Stimulated activated CD4-positive, alpha-beta T cell treated with anti-CD3 and anti-CD28 coated beads, Interleukin-12 subunit alpha, Interleukin-12 subunit beta, amount 100 ng/mL, for 4 hours (primary cell): ENCODE measurements at regions not wholly inside any gene's neighbourhood (a gene's known extent, or its start where the extent isn't known, plus 50 kb on each side); places are given as distances from the start of the nearest gene placed in this dataset.

ENCODE experiments used
- DNase-seq: peaks from one replicate; pipeline ENCODE4 v3.0.0-alpha.2; 2020

GRCh38 chr5:133905424-133905823 is 63.0 kb downstream of the C5orf15 start:
- DNase-seq: no peak

GRCh38 chr5:133904641-133905040 is 63.8 kb downstream of the C5orf15 start:
- no peak for DNase-seq

- no peak for DNase-seq
Measured at GRCh38 chr5:133902511-133903118, 65.8 kb downstream of the C5orf15 start.

GRCh38 chr5:133900534-133901270 is 67.7 kb downstream of the C5orf15 start:
- DNase-seq: no peak

GRCh38 chr5:133899506-133899905 is 68.9 kb downstream of the C5orf15 start:
- no peak for DNase-seq

GRCh38 chr5:133898440-133898839 is 70.0 kb downstream of the C5orf15 start:
- no peak for DNase-seq

- DNase-seq: no peak
Measured at GRCh38 chr5:133897431-133897830, 71.0 kb downstream of the C5orf15 start.

GRCh38 chr5:133896873-133897272 is 71.6 kb downstream of the C5orf15 start:
- no peak for DNase-seq

GRCh38 chr5:133895979-133896845 is 72.2 kb downstream of the C5orf15 start:
- DNase-seq: no peak

GRCh38 chr5:133894143-133894542 is 74.3 kb downstream of the C5orf15 start:
- no peak for DNase-seq

- DNase-seq: no peak
Measured at GRCh38 chr5:133892774-133893173, 75.7 kb downstream of the C5orf15 start.

- DNase-seq: no peak
Measured at GRCh38 chr5:133892306-133892705, 76.1 kb downstream of the C5orf15 start.

- DNase-seq: no peak
Measured at GRCh38 chr5:133891390-133891789, 77.0 kb downstream of the C5orf15 start.

- DNase-seq: no peak
Measured at GRCh38 chr5:133890776-133891280, 77.6 kb downstream of the C5orf15 start.

GRCh38 chr5:133890314-133890713 is 78.1 kb downstream of the C5orf15 start:
- no peak for DNase-seq

- DNase-seq: no peak
Measured at GRCh38 chr5:133889271-133889905, 79.0 kb downstream of the C5orf15 start.

GRCh38 chr5:133888625-133888991 is 79.8 kb downstream of the C5orf15 start:
- no peak for DNase-seq

- DNase-seq: no peak
Measured at GRCh38 chr5:133885566-133885965, 82.9 kb downstream of the C5orf15 start.

- no peak for DNase-seq
Measured at GRCh38 chr5:133884569-133885311, 83.7 kb downstream of the C5orf15 start.

- no peak for DNase-seq
Measured at GRCh38 chr5:133883916-133884315, 84.5 kb downstream of the C5orf15 start.

GRCh38 chr5:133882846-133883245 is 85.6 kb downstream of the C5orf15 start:
- DNase-seq: no peak

- no peak for DNase-seq
Measured at GRCh38 chr5:133882389-133882695, 86.1 kb downstream of the C5orf15 start.
